ENCODE measurements at regions not wholly inside any gene's neighbourhood (a gene's known extent, or its start where the extent isn't known, plus 50 kb on each side); places are given as distances from the start of the nearest gene placed in this dataset.

- H3K36me3 ChIP-seq = no peaks in the 10 kb centered on the region
- DNase-seq (no peak), ATAC-seq (no peak)
- no peak overlapping the region for H3K27ac ChIP-seq
- no peak for TF ChIP-seq CTCF (IDR thresholded peaks at IDR 0.05)
- intact Hi-C loops (cut with DNase I) = no loop called here
- no peaks in the 10 kb centered on the region for H3K9me3 ChIP-seq
- H3K27me3 ChIP-seq = no peaks in the 10 kb centered on the region
- H3K4me1 ChIP-seq = no peaks in the 10 kb centered on the region
- no peak overlapping the region for H3K4me3 ChIP-seq
Measured at GRCh38 chrX:129249563-129249962, 273.7 kb downstream of the SMARCA1 start.

GRCh38 chrX:129247642-129248041 lies 275.6 kb downstream of the SMARCA1 start:
- DNase-seq (no peak), ATAC-seq (no peak)
- Histone ChIP-seq H3K9me3 (no peaks in the 10 kb centered on the region), H3K27me3 (no peaks in the 10 kb centered on the region), H3K4me3 (no peak overlapping the region), H3K4me1 (no peaks in the 10 kb centered on the region), H3K36me3 (no peaks in the 10 kb centered on the region), H3K27ac (no peak overlapping the region)
- intact Hi-C loops (cut with DNase I) = no loop called here
- no peak for TF ChIP-seq CTCF (IDR thresholded peaks at IDR 0.05)

GRCh38 chrX:129239371-129239770 lies 283.9 kb downstream of the SMARCA1 start:
- Histone ChIP-seq H3K9me3 (no peaks in the 10 kb centered on the region), H3K27ac (no peak overlapping the region), H3K27me3 (no peaks in the 10 kb centered on the region), H3K4me1 (no peaks in the 10 kb centered on the region), H3K36me3 (no peaks in the 10 kb centered on the region), H3K4me3 (no peak overlapping the region)
- no peak for TF ChIP-seq CTCF (IDR thresholded peaks at IDR 0.05)
- intact Hi-C loops (cut with DNase I) = no loop called here
- DNase-seq = no peak
- ATAC-seq = no peak

GRCh38 chrX:129238011-129238410 lies 285.3 kb downstream of the SMARCA1 start:
- TF ChIP-seq CTCF (IDR thresholded peaks at IDR 0.05) = no peak
- Histone ChIP-seq H3K27ac (no peak overlapping the region), H3K36me3 (no peaks in the 10 kb centered on the region), H3K27me3 (no peaks in the 10 kb centered on the region), H3K9me3 (no peaks in the 10 kb centered on the region), H3K4me3 (no peak overlapping the region), H3K4me1 (no peaks in the 10 kb centered on the region)
- intact Hi-C loops (cut with DNase I) = no loop called here
- DNase-seq (no peak), ATAC-seq (no peak)

GRCh38 chrX:129235903-129236302 lies 287.4 kb downstream of the SMARCA1 start:
- no peak overlapping the region for H3K27ac ChIP-seq
- H3K9me3 ChIP-seq = no peaks in the 10 kb centered on the region
- intact Hi-C loops (cut with DNase I) = no loop called here
- no peak for DNase-seq
- no peak overlapping the region for H3K4me3 ChIP-seq
- H3K27me3 ChIP-seq = no peaks in the 10 kb centered on the region
- no peak for ATAC-seq
- no peak for TF ChIP-seq CTCF (IDR thresholded peaks at IDR 0.05)
- H3K36me3 ChIP-seq = no peaks in the 10 kb centered on the region
- no peaks in the 10 kb centered on the region for H3K4me1 ChIP-seq

Data from left lung (tissue), 4 donors.